ENCODE measurements at regions not wholly inside any gene's neighbourhood (a gene's known extent, or its start where the extent isn't known, plus 50 kb on each side); places are given as distances from the start of the nearest gene placed in this dataset.
"Not testable (repeated sequence)": the region's sequence is repeated elsewhere in the genome, so short reads cannot be mapped to it uniquely, and the experiment has no call there.

GRCh38 chr2:242047963-242048362, 178.4 kb downstream of the RTP5 start:
- no peak for DNase-seq (ENCODE audit: low spot score)

- DNase-seq (ENCODE audit: low spot score), result no peak
These were observed 178.9 kb downstream of the RTP5 start for GRCh38 chr2:242048479-242048878.

GRCh38 chr2:242049492-242049891, 180.0 kb downstream of the RTP5 start:
- DNase-seq (ENCODE audit: low spot score), result not testable (repeated sequence)

GRCh38 chr2:242051463-242051862, 181.9 kb downstream of the RTP5 start:
- no peak for DNase-seq (ENCODE audit: low spot score)

GRCh38 chr2:242052421-242052820, 182.9 kb downstream of the RTP5 start:
- no peak for DNase-seq (ENCODE audit: low spot score)

GRCh38 chr2:242053921-242054320, 184.4 kb downstream of the RTP5 start:
- no peak for DNase-seq (ENCODE audit: low spot score)

GRCh38 chr2:242054406-242054805, 184.9 kb downstream of the RTP5 start:
- no peak for DNase-seq (ENCODE audit: low spot score)

GRCh38 chr2:242054881-242055801, 185.6 kb downstream of the RTP5 start:
- no peak for DNase-seq (ENCODE audit: low spot score)

- DNase-seq (ENCODE audit: low spot score), result no peak
These were observed 186.5 kb downstream of the RTP5 start for GRCh38 chr2:242056026-242056425.

GRCh38 chr2:242056785-242057184, 187.3 kb downstream of the RTP5 start:
- DNase-seq (ENCODE audit: low spot score), result no peak

GRCh38 chr2:242057379-242058040, 188.0 kb downstream of the RTP5 start:
- no peak for DNase-seq (ENCODE audit: low spot score)

- no peak for DNase-seq (ENCODE audit: low spot score)
These were observed 188.7 kb downstream of the RTP5 start for GRCh38 chr2:242058116-242058680.

GRCh38 chr2:242059566-242059965, 190.0 kb downstream of the RTP5 start:
- DNase-seq (ENCODE audit: low spot score), result no peak

- DNase-seq (ENCODE audit: low spot score), result no peak
These were observed 190.8 kb downstream of the RTP5 start for GRCh38 chr2:242060212-242060835.

GRCh38 chr2:242061930-242062329, 192.4 kb downstream of the RTP5 start:
- DNase-seq (ENCODE audit: low spot score), result not testable (repeated sequence)

GRCh38 chr2:242063436-242063835, 193.9 kb downstream of the RTP5 start:
- DNase-seq (ENCODE audit: low spot score), result no peak

- DNase-seq (ENCODE audit: low spot score), result no peak
These were observed 194.3 kb downstream of the RTP5 start for GRCh38 chr2:242063850-242064249.

GRCh38 chr2:242064364-242065250, 195.1 kb downstream of the RTP5 start:
- DNase-seq (ENCODE audit: low spot score), result no peak

GRCh38 chr2:242065426-242065825, 195.9 kb downstream of the RTP5 start:
- no peak for DNase-seq (ENCODE audit: low spot score)

GRCh38 chr2:242069018-242069417, 199.5 kb downstream of the RTP5 start:
- no peak for DNase-seq (ENCODE audit: low spot score)

- peak; percentile 57 for DNase-seq (ENCODE audit: low spot score)
These were observed 200.4 kb downstream of the RTP5 start for GRCh38 chr2:242069938-242070395.

Measured in H4 (cell line).